ENCODE measurements at regions not wholly inside any gene's neighbourhood (a gene's known extent, or its start where the extent isn't known, plus 50 kb on each side); places are given as distances from the start of the nearest gene placed in this dataset.

- Histone ChIP-seq H3K4me1 (ENCODE audit: control insufficient read depth in 4 of 4, insufficient read depth in 4 of 4, low read length in 3 of 4) (no peaks in the 10 kb centered on the region), H3K4me3 (ENCODE audit: low read depth in 1 of 3, low read length in 3 of 3) (no peak overlapping the region), H3K36me3 (ENCODE audit: control insufficient read depth in 4 of 4, insufficient read depth in 3 of 4, low read depth in 1 of 4, low read length in 3 of 4) (no peaks in the 10 kb centered on the region), H3K27me3 (ENCODE audit: control insufficient read depth in 4 of 4, insufficient read depth in 4 of 4, low read length in 3 of 4) (no peaks in the 10 kb centered on the region), H3K9ac (ENCODE audit: low read depth in 1 of 2, low read length in 2 of 2) (no peak overlapping the region), H3K27ac (ENCODE audit: low read depth in 1 of 2, low read length in 2 of 2) (no peak overlapping the region), H3K9me3 (ENCODE audit: control insufficient read depth in 4 of 4, low read length in 3 of 4) (no peaks in the 10 kb centered on the region)
- WGBS, result 88% methylated on average over 33 of the region's 36 CpGs
- TF ChIP-seq RAD21 (IDR thresholded peaks at IDR 0.05), result no peak
- no peak for TF ChIP-seq NR2F2 (IDR thresholded peaks at IDR 0.05)
- no peak for TF ChIP-seq JUND (IDR thresholded peaks at IDR 0.05)
- no peak for TF ChIP-seq REST (IDR thresholded peaks at IDR 0.05)
- TF ChIP-seq HNF4G (IDR thresholded peaks at IDR 0.05), result no peak
- no peak for TF ChIP-seq FOXA2 (IDR thresholded peaks at IDR 0.05)
- no peak for TF ChIP-seq ATF3 (IDR thresholded peaks at IDR 0.05)
- no peak for TF ChIP-seq GABPA (IDR thresholded peaks at IDR 0.05 in 1 of 2, conservative IDR thresholded peaks at IDR 0.05 in 1 of 2)
- no peak for TF ChIP-seq EGR1 (IDR thresholded peaks at IDR 0.05; ENCODE audit: low read depth in 2 of 2)
- no peak for TF ChIP-seq MAX (IDR thresholded peaks at IDR 0.05)
- TF ChIP-seq HNF4A (conservative IDR thresholded peaks at IDR 0.05), result no peak
- TF ChIP-seq FOXA1 (IDR thresholded peaks at IDR 0.05), result no peak
- no peak for DNase-seq (ENCODE audit: low spot score)
Measured at GRCh38 chr16:87218281-87219055, 98.7 kb downstream of the C16orf95 start.

GRCh38 chr16:87219287-87219909 lies 97.8 kb downstream of the C16orf95 start:
- Histone ChIP-seq H3K27ac (ENCODE audit: low read depth in 1 of 2, low read length in 2 of 2) (no peak overlapping the region), H3K4me3 (ENCODE audit: low read depth in 1 of 3, low read length in 3 of 3) (no peak overlapping the region), H3K4me1 (ENCODE audit: control insufficient read depth in 4 of 4, insufficient read depth in 4 of 4, low read length in 3 of 4) (no peaks in the 10 kb centered on the region), H3K9ac (ENCODE audit: low read depth in 1 of 2, low read length in 2 of 2) (no peak overlapping the region), H3K36me3 (ENCODE audit: control insufficient read depth in 4 of 4, insufficient read depth in 3 of 4, low read depth in 1 of 4, low read length in 3 of 4) (no peaks in the 10 kb centered on the region), H3K27me3 (ENCODE audit: control insufficient read depth in 4 of 4, insufficient read depth in 4 of 4, low read length in 3 of 4) (no peaks in the 10 kb centered on the region), H3K9me3 (ENCODE audit: control insufficient read depth in 4 of 4, low read length in 3 of 4) (no peaks in the 10 kb centered on the region)
- WGBS, result 96% methylated on average over 15 of the region's 15 CpGs
- no peak for DNase-seq (ENCODE audit: low spot score)
- no peak for TF ChIP-seq FOXA1 (IDR thresholded peaks at IDR 0.05)
- TF ChIP-seq RXRA (IDR thresholded peaks at IDR 0.05), result no peak
- TF ChIP-seq JUND (IDR thresholded peaks at IDR 0.05), result no peak
- TF ChIP-seq ZBTB33 (IDR thresholded peaks at IDR 0.05), result no peak
- TF ChIP-seq SP1 (IDR thresholded peaks at IDR 0.05), result no peak
- TF ChIP-seq RAD21 (IDR thresholded peaks at IDR 0.05), result no peak
- TF ChIP-seq MAX (IDR thresholded peaks at IDR 0.05), result no peak
- no peak for TF ChIP-seq ATF3 (IDR thresholded peaks at IDR 0.05)
- TF ChIP-seq GABPA (IDR thresholded peaks at IDR 0.05 in 1 of 2, conservative IDR thresholded peaks at IDR 0.05 in 1 of 2), result no peak
- no peak for TF ChIP-seq TAF1 (conservative IDR thresholded peaks at IDR 0.05)
- TF ChIP-seq NR2F2 (IDR thresholded peaks at IDR 0.05), result no peak
- no peak for TF ChIP-seq REST (IDR thresholded peaks at IDR 0.05)
- no peak for TF ChIP-seq CTCF (IDR thresholded peaks at IDR 0.05; ENCODE audit: low read depth, low read length, missing input control)
- no peak for TF ChIP-seq YY1 (IDR thresholded peaks at IDR 0.05)
- TF ChIP-seq EGR1 (IDR thresholded peaks at IDR 0.05; ENCODE audit: low read depth in 2 of 2), result no peak
- TF ChIP-seq HNF4A (conservative IDR thresholded peaks at IDR 0.05), result no peak

Data from liver (tissue), 8 donors.